RWPE2 (cell line): ENCODE measurements at regions not wholly inside any gene's neighbourhood (a gene's known extent, or its start where the extent isn't known, plus 50 kb on each side); places are given as distances from the start of the nearest gene placed in this dataset.
A peak's percentile ranks its signal among the peaks of the same experiment; 100 is the strongest.

Experiments used
- ATAC-seq: fragments of 200-7000 bp; cut with Tn5 transposase; 3 replicates; pipeline ENCODE4 v1.9.1; 2021; ENCODE audit warnings: low read depth
- DNase-seq: peaks from one replicate; pipeline ENCODE4 v3.0.0-alpha.2; 2020; ENCODE audit warnings: low spot score
- H3K27ac ChIP-seq: fragments of 450-650 bp; 2 replicates; pipeline ENCODE4 v1.5.1; 2017; ENCODE audit warnings: mild to moderate bottlenecking; ENCODE audit not compliant: poor library complexity, severe bottlenecking
- H3K27me3 ChIP-seq: fragments of 250-450 bp; sonication (Bioruptor Pico); 2 replicates; pipeline ENCODE4 v1.5.1; 2021; ENCODE audit warnings: mild to moderate bottlenecking, moderate library complexity; ENCODE audit not compliant: insufficient read depth, poor library complexity, severe bottlenecking
- H3K36me3 ChIP-seq: fragments of 250-450 bp; sonication (Bioruptor Pico); 2 replicates; pipeline ENCODE4 v1.5.1; 2020; ENCODE audit warnings: low read depth, mild to moderate bottlenecking, moderate library complexity
- H3K4me1 ChIP-seq: fragments of 250-450 bp; sonication (Bioruptor Pico); 2 replicates; pipeline ENCODE4 v1.5.1; 2021; ENCODE audit warnings: mild to moderate bottlenecking, moderate library complexity; ENCODE audit not compliant: insufficient read depth, poor library complexity, severe bottlenecking
- H3K4me3 ChIP-seq: fragments of 250-450 bp; sonication (Bioruptor Pico); 2 replicates; pipeline ENCODE4 v1.5.1; 2021; ENCODE audit warnings: mild to moderate bottlenecking, moderate library complexity; ENCODE audit not compliant: severe bottlenecking
- H3K9me3 ChIP-seq: fragments of 250-450 bp; sonication (Bioruptor Pico); 2 replicates; pipeline ENCODE4 v1.5.1; 2021; ENCODE audit warnings: mild to moderate bottlenecking, moderate library complexity; ENCODE audit not compliant: severe bottlenecking
- TF ChIP-seq, protein P1 (sequence below): fragments of 450-650 bp; IDR thresholded peaks from one replicate; pipeline ENCODE4 v1.5.1; 2017; ENCODE audit warnings: mild to moderate bottlenecking, moderate library complexity; ENCODE audit not compliant: poor library complexity, severe bottlenecking

DNA sequence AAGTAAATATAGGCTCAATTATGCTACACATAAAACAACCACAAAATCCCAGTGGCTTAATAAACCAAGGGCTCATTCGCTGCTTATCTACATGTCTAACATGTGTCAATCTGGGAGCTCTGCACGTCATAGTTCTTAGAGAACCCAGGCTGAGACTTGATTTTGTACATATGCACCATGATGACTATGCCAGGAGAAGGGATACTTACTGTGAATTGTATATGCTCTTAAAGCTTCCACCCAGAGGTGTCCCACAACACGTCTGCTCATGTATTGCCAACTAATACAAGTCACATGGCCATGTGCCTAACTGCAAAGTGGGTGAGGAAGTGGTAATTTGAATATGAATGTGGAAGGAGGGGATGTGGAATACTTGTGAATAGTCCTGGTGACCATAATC, 262.1 kb downstream of the CPS1 start:
- Histone ChIP-seq H3K4me3 (no peak overlapping the region), H3K4me1 (no peaks in the 10 kb centered on the region), H3K27me3 (no peaks in the 10 kb centered on the region), H3K9me3 (no peaks in the 10 kb centered on the region), H3K27ac (no peak overlapping the region), H3K36me3 (no peaks in the 10 kb centered on the region)
- no peak for DNase-seq
- TF ChIP-seq, protein P1, sequence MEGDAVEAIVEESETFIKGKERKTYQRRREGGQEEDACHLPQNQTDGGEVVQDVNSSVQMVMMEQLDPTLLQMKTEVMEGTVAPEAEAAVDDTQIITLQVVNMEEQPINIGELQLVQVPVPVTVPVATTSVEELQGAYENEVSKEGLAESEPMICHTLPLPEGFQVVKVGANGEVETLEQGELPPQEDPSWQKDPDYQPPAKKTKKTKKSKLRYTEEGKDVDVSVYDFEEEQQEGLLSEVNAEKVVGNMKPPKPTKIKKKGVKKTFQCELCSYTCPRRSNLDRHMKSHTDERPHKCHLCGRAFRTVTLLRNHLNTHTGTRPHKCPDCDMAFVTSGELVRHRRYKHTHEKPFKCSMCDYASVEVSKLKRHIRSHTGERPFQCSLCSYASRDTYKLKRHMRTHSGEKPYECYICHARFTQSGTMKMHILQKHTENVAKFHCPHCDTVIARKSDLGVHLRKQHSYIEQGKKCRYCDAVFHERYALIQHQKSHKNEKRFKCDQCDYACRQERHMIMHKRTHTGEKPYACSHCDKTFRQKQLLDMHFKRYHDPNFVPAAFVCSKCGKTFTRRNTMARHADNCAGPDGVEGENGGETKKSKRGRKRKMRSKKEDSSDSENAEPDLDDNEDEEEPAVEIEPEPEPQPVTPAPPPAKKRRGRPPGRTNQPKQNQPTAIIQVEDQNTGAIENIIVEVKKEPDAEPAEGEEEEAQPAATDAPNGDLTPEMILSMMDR, result no peak
- 0 out of 3 replicates have a peak, but pooled peaks have one; percentile 42 for ATAC-seq

DNA sequence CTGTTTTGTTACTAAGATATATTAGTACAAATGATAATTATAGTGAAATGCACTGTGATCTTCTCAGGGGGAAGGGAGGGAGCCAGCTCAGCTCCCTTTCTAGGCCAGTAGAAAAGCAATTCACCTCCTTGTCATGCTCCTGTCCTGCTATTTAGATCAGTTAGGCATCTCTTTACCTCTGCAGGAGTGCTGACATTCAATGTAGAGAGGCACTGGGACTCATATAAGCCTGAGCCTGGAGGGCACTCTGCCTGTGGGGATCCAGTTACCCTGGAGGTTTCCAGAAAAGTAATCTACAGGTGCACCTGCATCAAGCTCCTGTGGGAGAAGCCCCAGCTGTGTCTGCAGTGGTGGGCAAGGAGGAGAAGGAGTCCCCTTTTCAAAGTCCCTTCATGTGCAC, 277.0 kb downstream of the CPS1 start:
- Histone ChIP-seq H3K4me1 (no peaks in the 10 kb centered on the region), H3K4me3 (no peak overlapping the region), H3K27ac (no peak overlapping the region), H3K27me3 (no peaks in the 10 kb centered on the region), H3K9me3 (no peaks in the 10 kb centered on the region), H3K36me3 (no peaks in the 10 kb centered on the region)
- ATAC-seq (no peak), DNase-seq (no peak)
- TF ChIP-seq, protein P1, result no peak

DNA sequence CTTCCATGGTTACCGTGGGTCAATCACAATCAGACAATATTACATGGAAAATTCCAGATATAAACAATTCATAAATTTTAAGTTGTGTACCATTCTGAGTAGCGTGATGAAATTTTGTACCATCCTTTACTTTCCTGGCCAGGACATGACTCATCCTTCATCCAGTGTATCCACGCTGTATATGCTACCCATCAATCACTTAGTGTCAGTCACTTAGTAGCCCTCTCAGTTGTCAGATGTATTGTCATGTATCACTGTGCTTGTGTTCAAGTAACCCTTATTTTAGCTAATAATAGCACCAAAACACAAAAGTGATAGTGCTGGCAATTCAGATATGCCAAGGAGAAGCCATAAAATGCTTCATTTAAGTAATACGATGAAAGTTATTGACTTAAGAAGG, 282.6 kb downstream of the CPS1 start:
- H3K4me1 ChIP-seq, result no peaks in the 10 kb centered on the region
- no peaks in the 10 kb centered on the region for H3K27me3 ChIP-seq
- no peaks in the 10 kb centered on the region for H3K9me3 ChIP-seq
- no peak for DNase-seq
- TF ChIP-seq, protein P1, result no peak
- no peak overlapping the region for H3K27ac ChIP-seq
- H3K36me3 ChIP-seq, result no peaks in the 10 kb centered on the region
- no peak overlapping the region for H3K4me3 ChIP-seq
- ATAC-seq, result no peak

DNA sequence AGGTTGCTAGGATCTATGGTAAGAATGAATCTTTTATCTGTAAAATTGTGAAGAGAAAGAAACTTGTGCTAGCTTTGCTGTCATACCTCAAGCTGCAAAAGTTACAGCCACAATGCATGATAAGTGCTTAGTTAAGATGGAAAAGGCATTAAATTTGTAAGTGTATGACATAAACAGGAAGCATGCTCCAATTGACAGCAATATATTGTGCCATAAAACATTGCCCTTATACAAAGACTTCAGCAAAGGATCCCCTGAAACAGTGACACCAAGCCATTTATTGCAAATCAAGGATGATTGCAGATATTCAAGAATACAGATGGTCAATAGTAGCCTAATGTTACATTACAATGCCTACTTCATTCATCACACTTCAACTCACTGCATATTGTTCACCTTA, 283.1 kb downstream of the CPS1 start:
- ATAC-seq (no peak), DNase-seq (no peak)
- no peaks in the 10 kb centered on the region for H3K4me1 ChIP-seq
- no peak overlapping the region for H3K4me3 ChIP-seq
- H3K36me3 ChIP-seq, result no peaks in the 10 kb centered on the region
- H3K27me3 ChIP-seq, result no peaks in the 10 kb centered on the region
- TF ChIP-seq, protein P1, result no peak
- H3K27ac ChIP-seq, result no peak overlapping the region
- H3K9me3 ChIP-seq, result no peaks in the 10 kb centered on the region

DNA sequence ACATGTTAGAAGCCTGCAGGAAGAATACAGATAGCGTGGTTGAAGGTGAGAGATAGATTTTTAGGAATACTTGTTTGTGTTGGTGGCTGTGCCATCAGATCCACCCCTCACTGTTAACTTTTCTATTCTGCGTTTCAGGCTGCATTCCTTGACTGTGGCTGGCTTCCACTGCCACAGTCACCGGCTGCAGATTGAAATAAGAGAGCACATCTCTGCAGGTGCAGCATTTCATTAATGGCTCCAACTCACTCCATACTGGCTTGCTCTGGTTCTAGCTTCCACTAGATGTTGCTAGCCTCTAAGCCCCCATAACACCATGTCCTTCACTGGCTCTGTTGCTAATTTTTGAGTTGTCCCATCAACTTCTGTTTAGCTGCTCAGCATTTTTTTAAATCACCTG, 286.5 kb downstream of the CPS1 start:
- H3K27me3 ChIP-seq, result no peaks in the 10 kb centered on the region
- no peaks in the 10 kb centered on the region for H3K36me3 ChIP-seq
- ATAC-seq (no peak), DNase-seq (no peak)
- no peak overlapping the region for H3K4me3 ChIP-seq
- H3K27ac ChIP-seq, result no peak overlapping the region
- TF ChIP-seq, protein P1, result no peak
- no peaks in the 10 kb centered on the region for H3K4me1 ChIP-seq
- H3K9me3 ChIP-seq, result no peaks in the 10 kb centered on the region
